Astrocyte (in vitro differentiated cells and primary cell): ENCODE measurements at regions not wholly inside any gene's neighbourhood (a gene's known extent, or its start where the extent isn't known, plus 50 kb on each side); places are given as distances from the start of the nearest gene placed in this dataset.

Source experiments
- EZH2 ChIP-seq: IDR thresholded peaks from 2 replicates; pipeline ENCODE4 v1.6.1; 2012; ENCODE audit warnings: mild to moderate bottlenecking, low read length, inconsistent platforms; ENCODE audit not compliant: insufficient read depth
- TF ChIP-seq, protein P1 (sequence below): IDR thresholded peaks from 2 replicates; pipeline ENCODE4 v1.5.1; 2011; ENCODE audit warnings: low read depth, mild to moderate bottlenecking, inconsistent platforms, low read length, moderate library complexity; ENCODE audit not compliant: insufficient read depth

- TF ChIP-seq, protein P1, sequence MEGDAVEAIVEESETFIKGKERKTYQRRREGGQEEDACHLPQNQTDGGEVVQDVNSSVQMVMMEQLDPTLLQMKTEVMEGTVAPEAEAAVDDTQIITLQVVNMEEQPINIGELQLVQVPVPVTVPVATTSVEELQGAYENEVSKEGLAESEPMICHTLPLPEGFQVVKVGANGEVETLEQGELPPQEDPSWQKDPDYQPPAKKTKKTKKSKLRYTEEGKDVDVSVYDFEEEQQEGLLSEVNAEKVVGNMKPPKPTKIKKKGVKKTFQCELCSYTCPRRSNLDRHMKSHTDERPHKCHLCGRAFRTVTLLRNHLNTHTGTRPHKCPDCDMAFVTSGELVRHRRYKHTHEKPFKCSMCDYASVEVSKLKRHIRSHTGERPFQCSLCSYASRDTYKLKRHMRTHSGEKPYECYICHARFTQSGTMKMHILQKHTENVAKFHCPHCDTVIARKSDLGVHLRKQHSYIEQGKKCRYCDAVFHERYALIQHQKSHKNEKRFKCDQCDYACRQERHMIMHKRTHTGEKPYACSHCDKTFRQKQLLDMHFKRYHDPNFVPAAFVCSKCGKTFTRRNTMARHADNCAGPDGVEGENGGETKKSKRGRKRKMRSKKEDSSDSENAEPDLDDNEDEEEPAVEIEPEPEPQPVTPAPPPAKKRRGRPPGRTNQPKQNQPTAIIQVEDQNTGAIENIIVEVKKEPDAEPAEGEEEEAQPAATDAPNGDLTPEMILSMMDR = no peak
- TF ChIP-seq EZH2 = no peak
Observed at GRCh38 chr12:58189030-58189429, 247.7 kb downstream of the ATP23 start.
